Natural killer cell (primary cell): ENCODE measurements at regions not wholly inside any gene's neighbourhood (a gene's known extent, or its start where the extent isn't known, plus 50 kb on each side); places are given as distances from the start of the nearest gene placed in this dataset.

ENCODE experiments used
- ATAC-seq, 3 donors: fragments of 150-1000 bp in 2 of 3; fragments of 200-7000 bp in 1 of 3; cut with Tn5 transposase; 1 replicate in 1 of 3; 2 replicates in 2 of 3; pipeline ENCODE4 v1.10.0; 2021; ENCODE audit warnings: mild to moderate bottlenecking in 2 of 3, moderate library complexity in 2 of 3
- DNase-seq, 2 donors: peaks; one replicate each; pipeline versions ENCODE4 v3.0.0 to v3.0.0-alpha.2; 2013 to 2021; ENCODE audit warnings: mixed read lengths in 1 of 2
- H3K27ac ChIP-seq: one replicate; pipeline ENCODE4 v1.5.1; 2013; ENCODE audit warnings: mild to moderate bottlenecking, low read length
- H3K27me3 ChIP-seq: one replicate; pipeline ENCODE4 v1.6.1; 2013; ENCODE audit warnings: low read length; ENCODE audit not compliant: control insufficient read depth, insufficient read depth
- H3K36me3 ChIP-seq: one replicate; pipeline ENCODE4 v1.6.1; 2013; ENCODE audit warnings: low read length; ENCODE audit not compliant: control insufficient read depth, insufficient read depth
- H3K4me1 ChIP-seq: one replicate; pipeline ENCODE4 v1.6.1; 2013; ENCODE audit warnings: low read length; ENCODE audit not compliant: control insufficient read depth, insufficient read depth
- H3K4me3 ChIP-seq: one replicate; pipeline ENCODE4 v1.5.1; 2013; ENCODE audit warnings: low read length
- H3K9me3 ChIP-seq: one replicate; pipeline ENCODE4 v1.6.1; 2013; ENCODE audit warnings: low read length; ENCODE audit not compliant: control insufficient read depth, insufficient read depth
- H3K27ac Mint-ChIP-seq, 2 donors: one replicate each; pipeline ENCODE4 v1.8.0; 2022; ENCODE audit warnings: mild to moderate bottlenecking in 2 of 2, mixed read lengths in 2 of 2, moderate library complexity in 1 of 2
- H3K27me3 Mint-ChIP-seq, 2 donors: one replicate each; pipeline ENCODE4 v1.8.0; 2022; ENCODE audit warnings: low read depth in 2 of 2, mixed read lengths in 2 of 2
- H3K36me3 Mint-ChIP-seq: one replicate; pipeline ENCODE4 v1.8.0; 2022; ENCODE audit warnings: mixed read lengths
- H3K4me1 Mint-ChIP-seq, 2 donors: one replicate each; pipeline ENCODE4 v1.8.0; 2022; ENCODE audit warnings: mixed read lengths in 2 of 2
- H3K4me3 Mint-ChIP-seq: one replicate; pipeline ENCODE4 v1.8.0; 2022; ENCODE audit warnings: mild to moderate bottlenecking, moderate library complexity, mixed read lengths
- H3K9me3 Mint-ChIP-seq, 2 donors: one replicate each; pipeline ENCODE4 v1.8.0; 2022; ENCODE audit warnings: mixed read lengths in 2 of 2
- WGBS: methylation state at CpG from one replicate; pipeline ENCODE4 v1.1.7; 2013; ENCODE audit warnings: missing lambda C conversion rate; ENCODE audit not compliant: insufficient coverage; 5-methylcytosine and 5-hydroxymethylcytosine counted together
- intact Hi-C: fragments of 100-400 bp; cut with micrococcal nuclease; formaldehyde crosslinking; loops from one replicate; pipeline ENCODE4 v1.14.2; 2022
- TF ChIP-seq, protein P1 (sequence below): fragments of 200-600 bp; IDR thresholded peaks from one replicate; pipeline ENCODE4 v1.8.0; 2022; ENCODE audit warnings: antibody characterized with exemption

DNA sequence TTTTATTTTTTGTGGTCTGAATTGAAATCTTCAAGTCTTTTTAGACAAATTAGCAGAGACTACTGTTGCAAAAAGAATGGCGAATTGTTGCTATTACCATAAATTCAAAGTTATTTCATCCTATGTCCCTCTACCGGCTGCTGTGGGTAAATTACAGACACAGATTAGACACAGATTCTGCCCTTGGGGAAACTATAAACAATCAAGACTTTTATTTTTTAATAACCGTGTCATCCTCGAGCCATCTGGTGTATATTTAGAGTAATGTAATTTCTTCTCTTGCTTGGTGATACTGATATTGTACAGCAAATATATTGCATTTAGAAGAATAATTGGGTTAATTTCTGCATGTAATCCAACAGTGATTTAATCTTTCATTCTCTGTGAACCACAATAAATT, 228.0 kb upstream of the ADAMTSL1 start:
- ATAC-seq = no peak
- DNase-seq = no peak
- Histone ChIP-seq H3K4me3 (no peak overlapping the region), H3K36me3 (no peaks in the 10 kb centered on the region), H3K27ac (no peak overlapping the region), H3K4me1 (no peaks in the 10 kb centered on the region), H3K27me3 (no peaks in the 10 kb centered on the region), H3K9me3 (no peaks in the 10 kb centered on the region)
- no peak overlapping the region for H3K27ac Mint-ChIP-seq
- 91% methylated on average over 2 of the region's 4 CpGs for WGBS
- peaks cover 0 to 2% of the 10 kb centered on the region in 2 donors for H3K27me3 Mint-ChIP-seq
- no peaks in the 10 kb centered on the region for H3K36me3 Mint-ChIP-seq
- H3K4me1 Mint-ChIP-seq = no peaks in the 10 kb centered on the region
- intact Hi-C loops = no loop called here
- peaks cover 6 to 7% of the 10 kb centered on the region in 2 donors for H3K9me3 Mint-ChIP-seq
- no peak overlapping the region for H3K4me3 Mint-ChIP-seq
- TF ChIP-seq, protein P1, sequence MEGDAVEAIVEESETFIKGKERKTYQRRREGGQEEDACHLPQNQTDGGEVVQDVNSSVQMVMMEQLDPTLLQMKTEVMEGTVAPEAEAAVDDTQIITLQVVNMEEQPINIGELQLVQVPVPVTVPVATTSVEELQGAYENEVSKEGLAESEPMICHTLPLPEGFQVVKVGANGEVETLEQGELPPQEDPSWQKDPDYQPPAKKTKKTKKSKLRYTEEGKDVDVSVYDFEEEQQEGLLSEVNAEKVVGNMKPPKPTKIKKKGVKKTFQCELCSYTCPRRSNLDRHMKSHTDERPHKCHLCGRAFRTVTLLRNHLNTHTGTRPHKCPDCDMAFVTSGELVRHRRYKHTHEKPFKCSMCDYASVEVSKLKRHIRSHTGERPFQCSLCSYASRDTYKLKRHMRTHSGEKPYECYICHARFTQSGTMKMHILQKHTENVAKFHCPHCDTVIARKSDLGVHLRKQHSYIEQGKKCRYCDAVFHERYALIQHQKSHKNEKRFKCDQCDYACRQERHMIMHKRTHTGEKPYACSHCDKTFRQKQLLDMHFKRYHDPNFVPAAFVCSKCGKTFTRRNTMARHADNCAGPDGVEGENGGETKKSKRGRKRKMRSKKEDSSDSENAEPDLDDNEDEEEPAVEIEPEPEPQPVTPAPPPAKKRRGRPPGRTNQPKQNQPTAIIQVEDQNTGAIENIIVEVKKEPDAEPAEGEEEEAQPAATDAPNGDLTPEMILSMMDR = no peak

- H3K27ac ChIP-seq = no peak overlapping the region
- Mint-ChIP-seq H3K36me3 (no peaks in the 10 kb centered on the region), H3K9me3 (no peaks in the 10 kb centered on the region), H3K4me1 (no peaks in the 10 kb centered on the region), H3K27ac (no peak overlapping the region), H3K27me3 (no peaks in the 10 kb centered on the region), H3K4me3 (no peak overlapping the region)
- ATAC-seq (no peak), DNase-seq (no peak)
- no peaks in the 10 kb centered on the region for H3K27me3 ChIP-seq
- no peaks in the 10 kb centered on the region for H3K9me3 ChIP-seq
- TF ChIP-seq, protein P1 = no peak
- H3K36me3 ChIP-seq = no peaks in the 10 kb centered on the region
- H3K4me3 ChIP-seq = no peak overlapping the region
- intact Hi-C loops = loop anchor here (10.0 kb wide), 1 partner anchor 775 kb away; no protein-coding TSS in a partner anchor
- no peaks in the 10 kb centered on the region for H3K4me1 ChIP-seq
Observed at GRCh38 chr9:18250053-18250452, 223.9 kb upstream of the ADAMTSL1 start.

- Histone ChIP-seq H3K27me3 (no peaks in the 10 kb centered on the region), H3K36me3 (no peaks in the 10 kb centered on the region), H3K4me1 (no peaks in the 10 kb centered on the region), H3K27ac (no peak overlapping the region), H3K4me3 (no peak overlapping the region), H3K9me3 (no peaks in the 10 kb centered on the region)
- no peak overlapping the region for H3K4me3 Mint-ChIP-seq
- no peaks in the 10 kb centered on the region for H3K36me3 Mint-ChIP-seq
- H3K27me3 Mint-ChIP-seq = peaks cover 0 to 3% of the 10 kb centered on the region in 2 donors
- H3K4me1 Mint-ChIP-seq = no peaks in the 10 kb centered on the region
- intact Hi-C loops = loop anchor here (10.0 kb wide), 1 partner anchor 771 kb away; no protein-coding TSS in a partner anchor
- DNase-seq (no peak), ATAC-seq (no peak)
- no peaks in the 10 kb centered on the region for H3K9me3 Mint-ChIP-seq
- TF ChIP-seq, protein P1 = no peak
- WGBS = 88% methylated on average over 4 of the region's 9 CpGs
- no peak overlapping the region for H3K27ac Mint-ChIP-seq
Observed at GRCh38 chr9:18253950-18254349, 220.0 kb upstream of the ADAMTSL1 start.

GRCh38 chr9:18255158-18255629, 218.8 kb upstream of the ADAMTSL1 start:
- H3K4me3 Mint-ChIP-seq = no peak overlapping the region
- no peaks in the 10 kb centered on the region for H3K9me3 ChIP-seq
- peaks cover 0 to 3% of the 10 kb centered on the region in 2 donors for H3K27me3 Mint-ChIP-seq
- H3K27me3 ChIP-seq = no peaks in the 10 kb centered on the region
- H3K4me3 ChIP-seq = no peak overlapping the region
- no peaks in the 10 kb centered on the region for H3K9me3 Mint-ChIP-seq
- H3K27ac Mint-ChIP-seq = no peak overlapping the region
- no peaks in the 10 kb centered on the region for H3K4me1 Mint-ChIP-seq
- no peak overlapping the region for H3K27ac ChIP-seq
- peak; percentile 53 to 82 for DNase-seq
- peak; percentile 64 to 90 (median 84) for ATAC-seq
- no peaks in the 10 kb centered on the region for H3K36me3 ChIP-seq
- H3K36me3 Mint-ChIP-seq = no peaks in the 10 kb centered on the region
- 2% methylated on average over 9 of the region's 9 CpGs for WGBS
- no peaks in the 10 kb centered on the region for H3K4me1 ChIP-seq
- intact Hi-C loops = loop anchor here (1.0 to 10.0 kb wide), 3 partner anchors 770 to 1202 kb away; no protein-coding TSS in a partner anchor
- TF ChIP-seq, protein P1 = peak; percentile 99
